Activated CD4-positive, alpha-beta memory T cell treated with anti-CD3 and anti-CD28 coated beads for 36 hours (primary cell): ENCODE measurements at regions not wholly inside any gene's neighbourhood (a gene's known extent, or its start where the extent isn't known, plus 50 kb on each side); places are given as distances from the start of the nearest gene placed in this dataset.
"Not testable (repeated sequence)": the region's sequence is repeated elsewhere in the genome, so short reads cannot be mapped to it uniquely, and the experiment has no call there.

Experiments
- CTCF ChIA-PET: fragments of 350-600 bp; sonication (Branson Sonifier 250); formaldehyde crosslinking; loops from one replicate; lab custom pipeline; 2021; ENCODE audit warnings: antibody characterized with exemption, inconsistent platforms; lab: Charles Lee
- POLR2A ChIA-PET: fragments of 350-600 bp; sonication (Branson Sonifier 250); formaldehyde crosslinking; loops from one replicate; lab custom pipeline; 2021; ENCODE audit warnings: antibody characterized with exemption; lab: Charles Lee
- DNase-seq: peaks from one replicate; pipeline ENCODE4 v3.0.0-alpha.2; 2020
- H3K27ac Mint-ChIP-seq: one replicate; pipeline ENCODE4 v1.8.0; 2021; ENCODE audit warnings: mixed read lengths
- H3K27me3 Mint-ChIP-seq: one replicate; pipeline ENCODE4 v1.8.0; 2021; ENCODE audit warnings: mixed read lengths
- H3K36me3 Mint-ChIP-seq: one replicate; pipeline ENCODE4 v1.8.0; 2021; ENCODE audit warnings: mixed read lengths
- H3K4me1 Mint-ChIP-seq: one replicate; pipeline ENCODE4 v1.8.0; 2021; ENCODE audit warnings: low read depth, mixed read lengths
- H3K4me3 Mint-ChIP-seq: one replicate; pipeline ENCODE4 v1.8.0; 2021; ENCODE audit warnings: mild to moderate bottlenecking, mixed read lengths
- H3K9me3 Mint-ChIP-seq: one replicate; pipeline ENCODE4 v1.8.0; 2021; ENCODE audit warnings: mixed read lengths
- intact Hi-C: fragments of 100-400 bp; cut with micrococcal nuclease; formaldehyde crosslinking; loops from one replicate; pipeline ENCODE4 v1.15.1; 2023

DNA sequence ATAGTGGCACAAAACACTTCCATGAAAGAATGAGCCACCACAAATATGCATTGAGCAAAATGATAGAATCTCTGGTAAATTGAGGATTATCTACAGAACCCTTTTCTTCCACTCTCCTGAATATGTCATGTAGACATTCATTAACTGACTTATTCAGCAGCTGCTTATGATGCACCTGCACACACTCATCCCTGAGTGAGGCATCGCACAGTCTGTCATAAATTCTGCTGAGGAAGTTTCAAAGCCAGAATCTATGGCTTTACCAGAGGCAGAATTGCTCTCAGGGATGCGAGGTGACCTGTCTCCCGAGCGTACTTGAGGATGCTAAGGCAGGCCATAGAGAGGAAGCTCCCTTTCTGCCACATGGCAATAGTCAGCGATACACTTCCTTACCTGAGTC lies 1090.2 kb downstream of the UQCRFS1 start:
- Mint-ChIP-seq H3K9me3 (peaks cover 4% of the 10 kb centered on the region), H3K36me3 (no peaks in the 10 kb centered on the region), H3K4me1 (no peaks in the 10 kb centered on the region), H3K4me3 (no peak overlapping the region), H3K27ac (no peak overlapping the region), H3K27me3 (no peaks in the 10 kb centered on the region)
- CTCF ChIA-PET, result no interaction called here
- DNase-seq, result no peak
- intact Hi-C loops, result no loop called here
- POLR2A ChIA-PET, result no interaction called here

DNA sequence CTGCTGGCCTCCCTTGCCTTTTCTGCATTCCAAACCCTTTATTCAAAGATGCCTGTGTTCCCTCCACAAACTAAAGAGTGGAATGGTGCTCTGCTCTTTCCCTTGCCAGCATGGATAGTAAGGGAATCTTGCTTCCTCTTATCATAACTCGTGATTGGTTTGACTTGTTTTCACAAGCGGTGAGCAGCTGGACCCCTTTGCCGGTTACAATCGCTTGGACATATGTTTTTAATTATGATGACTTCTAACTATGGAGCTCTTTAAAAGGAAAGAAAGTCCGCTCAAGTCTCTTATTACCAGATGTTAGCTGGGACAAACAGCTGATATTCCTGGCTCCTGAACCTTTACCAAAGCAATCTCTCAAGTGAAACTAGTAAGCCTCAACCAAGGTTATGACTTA lies 1094.7 kb downstream of the UQCRFS1 start:
- DNase-seq, result no peak
- intact Hi-C loops, result no loop called here
- POLR2A ChIA-PET, result no interaction called here
- Mint-ChIP-seq H3K27me3 (no peaks in the 10 kb centered on the region), H3K4me1 (no peaks in the 10 kb centered on the region), H3K36me3 (no peaks in the 10 kb centered on the region), H3K9me3 (peaks cover 28% of the 10 kb centered on the region), H3K27ac (no peak overlapping the region), H3K4me3 (no peak overlapping the region)
- CTCF ChIA-PET, result interaction anchor here (0.7 kb wide), 1 partner anchor 608 kb away, joined by 5 read pairs; no protein-coding TSS in a partner anchor

GRCh38 chr19:28117143-28117542 lies 1095.8 kb downstream of the UQCRFS1 start:
- CTCF ChIA-PET, result no interaction called here
- intact Hi-C loops, result no loop called here
- H3K4me3 Mint-ChIP-seq, result no peak overlapping the region

DNA sequence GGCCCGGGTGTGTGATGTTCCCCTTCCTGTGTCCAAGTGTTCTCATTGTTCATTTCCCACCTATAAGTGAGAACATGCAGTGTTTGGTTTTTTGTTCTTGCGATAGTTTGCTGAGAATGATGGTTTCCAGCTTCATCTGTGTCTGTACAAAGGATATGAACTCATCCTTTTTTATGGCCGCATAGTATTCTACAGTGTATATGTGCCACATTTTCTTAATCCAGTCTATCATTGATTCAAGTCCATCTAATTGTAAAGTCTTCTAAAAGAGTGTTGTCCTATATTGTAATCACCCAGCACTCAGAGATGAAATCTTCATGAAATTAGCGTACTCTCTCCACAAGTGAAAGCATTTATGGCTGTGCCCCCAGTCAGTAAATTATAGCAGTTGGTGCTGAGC lies 1096.6 kb downstream of the UQCRFS1 start:
- H3K4me3 Mint-ChIP-seq, intact Hi-C loops, POLR2A ChIA-PET, H3K36me3 Mint-ChIP-seq, DNase-seq, H3K27ac Mint-ChIP-seq, CTCF ChIA-PET, H3K27me3 Mint-ChIP-seq, H3K4me1 Mint-ChIP-seq: not testable (repeated sequence)
- H3K9me3 Mint-ChIP-seq, result peaks cover 33% of the 10 kb centered on the region

More at GRCh38 chr19:28117143-28117542, 1095.8 kb downstream of the UQCRFS1 start:
- Mint-ChIP-seq H3K36me3 (no peaks in the 10 kb centered on the region), H3K27me3 (no peaks in the 10 kb centered on the region), H3K27ac (no peak overlapping the region), H3K4me1 (no peaks in the 10 kb centered on the region), H3K9me3 (peaks cover 29% of the 10 kb centered on the region)
- POLR2A ChIA-PET, result no interaction called here
- no peak for DNase-seq

DNA sequence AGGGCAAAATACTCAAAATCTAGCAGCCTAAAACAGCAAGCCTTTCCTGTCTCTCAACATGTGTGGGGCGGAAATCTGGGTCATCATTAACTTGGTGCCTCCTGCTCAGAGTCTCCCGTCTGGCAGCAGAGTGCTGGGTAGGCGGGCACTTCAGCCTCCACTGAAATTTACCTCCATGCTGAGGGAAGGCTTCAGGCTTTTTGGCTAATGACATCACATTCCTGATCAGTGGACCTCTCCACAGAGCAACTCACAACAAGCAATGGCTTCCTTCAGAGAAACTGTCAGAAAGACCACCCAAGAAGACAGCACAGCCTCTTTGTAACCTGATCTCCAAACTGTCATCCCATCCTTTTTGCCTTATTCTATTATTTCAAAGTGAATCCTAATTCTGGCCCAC lies 1109.0 kb downstream of the UQCRFS1 start:
- no peaks in the 10 kb centered on the region for H3K36me3 Mint-ChIP-seq
- H3K9me3 Mint-ChIP-seq, result peaks cover 13% of the 10 kb centered on the region
- H3K4me1 Mint-ChIP-seq, result no peaks in the 10 kb centered on the region
- no peak overlapping the region for H3K27ac Mint-ChIP-seq
- ChIA-PET CTCF (no interaction called here), POLR2A (no interaction called here)
- intact Hi-C loops, result no loop called here
- H3K4me3 Mint-ChIP-seq, result no peak overlapping the region
- DNase-seq, result no peak
- no peaks in the 10 kb centered on the region for H3K27me3 Mint-ChIP-seq

GRCh38 chr19:28084659-28085157 lies 1128.2 kb downstream of the UQCRFS1 start:
- DNase-seq, H3K27ac Mint-ChIP-seq, H3K27me3 Mint-ChIP-seq, H3K4me3 Mint-ChIP-seq, CTCF ChIA-PET, H3K36me3 Mint-ChIP-seq, H3K4me1 Mint-ChIP-seq, intact Hi-C loops, POLR2A ChIA-PET: not testable (repeated sequence)
- H3K9me3 Mint-ChIP-seq, result peaks cover 13% of the 10 kb centered on the region

GRCh38 chr19:28076628-28077027 lies 1136.3 kb downstream of the UQCRFS1 start:
- intact Hi-C loops, result no loop called here
- Mint-ChIP-seq H3K4me1 (no peaks in the 10 kb centered on the region), H3K27ac (no peak overlapping the region), H3K36me3 (no peaks in the 10 kb centered on the region), H3K4me3 (no peak overlapping the region), H3K9me3 (peaks cover 14% of the 10 kb centered on the region), H3K27me3 (no peaks in the 10 kb centered on the region)
- DNase-seq, result no peak
- ChIA-PET POLR2A (no interaction called here), CTCF (no interaction called here)

DNA sequence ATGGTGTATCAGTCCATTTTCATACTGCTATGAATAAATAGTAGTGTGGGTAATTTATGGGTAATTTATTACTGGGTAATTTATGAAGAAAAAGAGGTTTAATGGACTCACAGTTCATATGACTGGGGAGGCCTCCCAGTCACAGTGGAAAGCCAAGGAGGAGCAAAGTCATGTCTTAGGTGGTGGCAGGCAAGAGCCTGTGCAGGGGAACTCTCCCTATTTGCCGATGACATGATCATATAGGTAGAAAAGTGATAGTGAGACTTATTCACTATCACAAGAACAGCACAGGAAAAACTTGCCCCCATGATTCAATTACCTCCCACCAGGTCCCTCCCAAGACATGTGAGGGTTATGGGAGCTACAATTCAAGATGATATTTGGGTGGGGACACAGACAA lies 1137.7 kb downstream of the UQCRFS1 start:
- DNase-seq, result no peak
- no peak overlapping the region for H3K4me3 Mint-ChIP-seq
- ChIA-PET CTCF (no interaction called here), POLR2A (no interaction called here)
- H3K9me3 Mint-ChIP-seq, result peaks cover 14% of the 10 kb centered on the region
- no peaks in the 10 kb centered on the region for H3K4me1 Mint-ChIP-seq
- intact Hi-C loops, result no loop called here
- H3K36me3 Mint-ChIP-seq, result no peaks in the 10 kb centered on the region
- no peak overlapping the region for H3K27ac Mint-ChIP-seq
- H3K27me3 Mint-ChIP-seq, result no peaks in the 10 kb centered on the region

GRCh38 chr19:28074773-28075172 lies 1138.2 kb downstream of the UQCRFS1 start:
- CTCF ChIA-PET, result no interaction called here
- DNase-seq, result no peak
- Mint-ChIP-seq H3K36me3 (no peaks in the 10 kb centered on the region), H3K27me3 (no peaks in the 10 kb centered on the region), H3K9me3 (peaks cover 13% of the 10 kb centered on the region), H3K27ac (no peak overlapping the region), H3K4me3 (no peak overlapping the region), H3K4me1 (no peaks in the 10 kb centered on the region)
- POLR2A ChIA-PET, result no interaction called here
- intact Hi-C loops, result no loop called here

DNA sequence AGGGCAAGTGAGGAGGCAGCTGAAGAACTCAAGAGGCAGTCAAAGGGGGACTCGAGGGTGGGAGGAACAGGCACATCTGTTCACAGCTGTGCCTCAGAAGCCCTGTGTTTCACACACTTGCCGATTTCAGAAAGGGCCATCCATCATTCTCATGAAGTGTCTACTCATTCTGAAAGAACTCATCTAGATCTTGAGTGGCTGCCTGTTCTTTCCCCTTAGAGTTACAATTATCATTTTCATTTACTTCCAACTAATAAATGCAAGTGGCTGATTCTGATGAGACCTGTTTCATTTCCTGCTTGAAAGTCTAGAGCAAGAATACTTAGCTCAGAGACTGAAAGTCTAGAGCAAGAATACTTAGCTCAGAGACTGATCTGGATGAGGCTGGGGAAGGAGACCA lies 1145.1 kb downstream of the UQCRFS1 start:
- H3K27me3 Mint-ChIP-seq, result no peaks in the 10 kb centered on the region
- POLR2A ChIA-PET, result no interaction called here

DNA sequence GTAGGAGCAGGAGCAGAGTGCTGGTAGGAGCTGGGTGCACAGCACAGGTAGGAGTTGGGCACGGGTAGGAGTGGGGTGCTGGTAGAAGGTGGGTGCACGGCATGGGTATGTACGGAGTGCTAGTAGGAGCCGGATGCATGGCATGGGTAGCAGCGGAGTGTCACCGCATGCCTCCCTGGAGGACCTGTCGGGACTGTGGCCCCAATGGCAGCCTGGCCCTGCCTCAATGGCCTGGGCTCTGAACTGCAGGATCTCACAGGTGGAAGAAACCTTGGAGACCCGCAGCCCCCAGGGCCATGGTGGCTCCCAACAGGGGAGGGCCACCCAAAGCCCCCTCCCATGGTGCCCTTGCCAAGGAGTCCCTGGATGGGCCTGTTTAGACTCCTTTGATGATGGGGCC lies 1146.0 kb downstream of the UQCRFS1 start:
- Mint-ChIP-seq H3K4me1 (no peaks in the 10 kb centered on the region), H3K27me3 (no peaks in the 10 kb centered on the region), H3K9me3 (no peaks in the 10 kb centered on the region), H3K27ac (no peak overlapping the region), H3K4me3 (no peak overlapping the region), H3K36me3 (no peaks in the 10 kb centered on the region)
- intact Hi-C loops, result no loop called here
- DNase-seq, result no peak
- CTCF ChIA-PET, result no interaction called here
- POLR2A ChIA-PET, result no interaction called here

More for the DNA sequence above, 1145.1 kb downstream of the UQCRFS1 start:
- no peaks in the 10 kb centered on the region for H3K36me3 Mint-ChIP-seq
- H3K4me3 Mint-ChIP-seq, result no peak overlapping the region
- H3K27ac Mint-ChIP-seq, result no peak overlapping the region
- intact Hi-C loops, result no loop called here
- no peaks in the 10 kb centered on the region for H3K4me1 Mint-ChIP-seq
- CTCF ChIA-PET, result no interaction called here
- DNase-seq, result no peak
- H3K9me3 Mint-ChIP-seq, result no peaks in the 10 kb centered on the region

- Mint-ChIP-seq H3K27me3 (no peaks in the 10 kb centered on the region), H3K36me3 (no peaks in the 10 kb centered on the region), H3K9me3 (no peaks in the 10 kb centered on the region), H3K4me1 (no peaks in the 10 kb centered on the region), H3K4me3 (no peak overlapping the region), H3K27ac (no peak overlapping the region)
- intact Hi-C loops, result no loop called here
- ChIA-PET POLR2A (no interaction called here), CTCF (no interaction called here)
- no peak for DNase-seq
These were observed 1146.8 kb downstream of the UQCRFS1 start for GRCh38 chr19:28066161-28066560.

DNA sequence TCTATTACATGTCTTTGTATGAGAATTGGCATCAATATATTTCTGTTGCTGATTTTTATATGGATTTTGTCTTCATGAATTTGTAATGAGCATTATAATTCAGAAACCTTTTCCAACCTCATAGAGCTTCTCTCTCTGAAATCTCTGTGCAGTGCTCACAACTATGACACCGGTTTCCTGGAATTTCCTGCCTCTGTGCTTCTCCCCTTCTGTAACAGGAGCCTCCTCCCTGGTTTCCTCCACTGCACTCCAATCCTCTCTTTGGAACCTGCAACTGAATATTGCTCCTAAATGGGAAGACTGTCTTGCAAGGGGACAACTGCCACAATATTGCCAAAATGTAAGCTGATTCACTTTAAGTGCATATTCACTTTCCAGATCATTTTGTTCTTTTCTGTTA lies 1147.9 kb downstream of the UQCRFS1 start:
- H3K4me1 Mint-ChIP-seq, result no peaks in the 10 kb centered on the region
- H3K4me3 Mint-ChIP-seq, result no peak overlapping the region
- no peaks in the 10 kb centered on the region for H3K27me3 Mint-ChIP-seq
- H3K36me3 Mint-ChIP-seq, result no peaks in the 10 kb centered on the region
- no peak overlapping the region for H3K27ac Mint-ChIP-seq
- no peak for DNase-seq
- intact Hi-C loops, result no loop called here
- ChIA-PET POLR2A (no interaction called here), CTCF (no interaction called here)
- no peaks in the 10 kb centered on the region for H3K9me3 Mint-ChIP-seq
